A549 (cell line): ENCODE measurements at regions not wholly inside any gene's neighbourhood (a gene's known extent, or its start where the extent isn't known, plus 50 kb on each side); places are given as distances from the start of the nearest gene placed in this dataset.

ENCODE experiments used
- CEBPB ChIP-seq, 2 experiments: fragments of >200 bp in 1 of 2; sonication (Bioruptor Twin) in 1 of 2; formaldehyde crosslinking in 1 of 2; IDR thresholded peaks; 2 replicates each; pipeline ENCODE4 v1.6.1; 2012 to 2016
- EP300 ChIP-seq, 2 experiments: fragments of >200 bp; sonication (Bioruptor Twin); formaldehyde crosslinking; IDR thresholded peaks; 2 replicates in 1 of 2; 3 replicates in 1 of 2; pipeline ENCODE4 v1.6.1; 2016 to 2017
- KDM5A ChIP-seq: fragments of 200-600 bp; sonication (generic); IDR thresholded peaks from 2 replicates; pipeline ENCODE4 v1.6.1; 2016; ENCODE audit warnings: antibody characterized with exemption, mild to moderate bottlenecking
- MAZ ChIP-seq: fragments of 150-350 bp; IDR thresholded peaks from 2 replicates; pipeline ENCODE4 v1.6.1; 2014; ENCODE audit warnings: antibody characterized with exemption, low read depth, low read length, borderline replicate concordance
- POLR2A ChIP-seq: IDR thresholded peaks from 2 replicates; pipeline ENCODE4 v1.6.1; 2012; ENCODE audit warnings: mild to moderate bottlenecking, low read length
- RAD21 ChIP-seq, 2 experiments: fragments of >200 bp in 1 of 2; sonication (Bioruptor Twin) in 1 of 2; formaldehyde crosslinking in 1 of 2; IDR thresholded peaks in 1 of 2; conservative IDR thresholded peaks in 1 of 2; 2 replicates in 1 of 2; 3 replicates in 1 of 2; pipeline ENCODE4 v1.6.1; 2012 to 2018; ENCODE audit warnings: inconsistent platforms in 1 of 2
- TF ChIP-seq, protein P1 (sequence below): IDR thresholded peaks from 2 replicates; pipeline ENCODE4 v1.6.1; 2012
- TF ChIP-seq, protein P2 (sequence below): fragments of 200-600 bp; sonication (generic); IDR thresholded peaks from 2 replicates; pipeline ENCODE4 v1.6.1; 2016; ENCODE audit warnings: antibody characterized with exemption, mild to moderate bottlenecking, moderate library complexity
- TF ChIP-seq, protein P3 (sequence below): fragments of >200 bp; sonication (Bioruptor Twin); formaldehyde crosslinking; IDR thresholded peaks from 3 replicates; pipeline ENCODE4 v1.5.1; 2016
- TF ChIP-seq, protein P4 (sequence below): fragments of 450-650 bp; IDR thresholded peaks from 2 replicates; pipeline ENCODE4 v1.6.1; 2014; ENCODE audit warnings: antibody characterized with exemption
- TF ChIP-seq, protein P5 (sequence below): IDR thresholded peaks from 2 replicates; pipeline ENCODE4 v1.6.1; 2012

DNA sequence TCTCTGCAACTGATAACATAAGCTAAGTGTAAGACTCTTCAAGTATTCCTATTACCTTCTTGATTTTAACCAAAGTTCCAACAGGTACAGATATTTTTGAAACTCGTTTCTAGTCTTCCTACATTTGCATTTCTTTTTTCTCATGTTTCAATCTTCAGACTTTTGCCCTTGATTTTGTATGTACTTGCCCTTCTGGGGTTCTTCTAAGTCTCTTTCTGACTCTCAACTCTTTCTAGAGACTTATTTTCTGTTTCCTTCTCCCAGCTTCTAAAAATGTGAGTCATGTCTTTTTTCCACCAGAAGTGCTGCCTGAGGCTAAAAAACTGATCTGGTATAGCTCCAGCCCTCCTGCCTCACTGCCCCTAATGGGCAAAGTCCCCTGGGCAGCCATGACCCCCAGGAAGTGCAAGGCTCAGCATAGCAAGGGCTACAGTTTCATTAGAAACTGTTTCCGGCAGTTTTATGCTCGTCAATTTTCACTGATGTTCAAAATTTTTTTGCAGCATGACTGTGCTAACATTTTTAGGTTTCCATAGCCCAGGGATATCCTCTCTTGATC is 265.9 kb downstream of the SEC16B start:
- no peak for TF ChIP-seq POLR2A
- TF ChIP-seq, protein P1, sequence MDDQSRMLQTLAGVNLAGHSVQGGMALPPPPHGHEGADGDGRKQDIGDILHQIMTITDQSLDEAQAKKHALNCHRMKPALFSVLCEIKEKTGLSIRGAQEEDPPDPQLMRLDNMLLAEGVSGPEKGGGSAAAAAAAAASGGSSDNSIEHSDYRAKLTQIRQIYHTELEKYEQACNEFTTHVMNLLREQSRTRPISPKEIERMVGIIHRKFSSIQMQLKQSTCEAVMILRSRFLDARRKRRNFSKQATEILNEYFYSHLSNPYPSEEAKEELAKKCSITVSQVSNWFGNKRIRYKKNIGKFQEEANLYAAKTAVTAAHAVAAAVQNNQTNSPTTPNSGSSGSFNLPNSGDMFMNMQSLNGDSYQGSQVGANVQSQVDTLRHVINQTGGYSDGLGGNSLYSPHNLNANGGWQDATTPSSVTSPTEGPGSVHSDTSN: no peak
- TF ChIP-seq, protein P2, sequence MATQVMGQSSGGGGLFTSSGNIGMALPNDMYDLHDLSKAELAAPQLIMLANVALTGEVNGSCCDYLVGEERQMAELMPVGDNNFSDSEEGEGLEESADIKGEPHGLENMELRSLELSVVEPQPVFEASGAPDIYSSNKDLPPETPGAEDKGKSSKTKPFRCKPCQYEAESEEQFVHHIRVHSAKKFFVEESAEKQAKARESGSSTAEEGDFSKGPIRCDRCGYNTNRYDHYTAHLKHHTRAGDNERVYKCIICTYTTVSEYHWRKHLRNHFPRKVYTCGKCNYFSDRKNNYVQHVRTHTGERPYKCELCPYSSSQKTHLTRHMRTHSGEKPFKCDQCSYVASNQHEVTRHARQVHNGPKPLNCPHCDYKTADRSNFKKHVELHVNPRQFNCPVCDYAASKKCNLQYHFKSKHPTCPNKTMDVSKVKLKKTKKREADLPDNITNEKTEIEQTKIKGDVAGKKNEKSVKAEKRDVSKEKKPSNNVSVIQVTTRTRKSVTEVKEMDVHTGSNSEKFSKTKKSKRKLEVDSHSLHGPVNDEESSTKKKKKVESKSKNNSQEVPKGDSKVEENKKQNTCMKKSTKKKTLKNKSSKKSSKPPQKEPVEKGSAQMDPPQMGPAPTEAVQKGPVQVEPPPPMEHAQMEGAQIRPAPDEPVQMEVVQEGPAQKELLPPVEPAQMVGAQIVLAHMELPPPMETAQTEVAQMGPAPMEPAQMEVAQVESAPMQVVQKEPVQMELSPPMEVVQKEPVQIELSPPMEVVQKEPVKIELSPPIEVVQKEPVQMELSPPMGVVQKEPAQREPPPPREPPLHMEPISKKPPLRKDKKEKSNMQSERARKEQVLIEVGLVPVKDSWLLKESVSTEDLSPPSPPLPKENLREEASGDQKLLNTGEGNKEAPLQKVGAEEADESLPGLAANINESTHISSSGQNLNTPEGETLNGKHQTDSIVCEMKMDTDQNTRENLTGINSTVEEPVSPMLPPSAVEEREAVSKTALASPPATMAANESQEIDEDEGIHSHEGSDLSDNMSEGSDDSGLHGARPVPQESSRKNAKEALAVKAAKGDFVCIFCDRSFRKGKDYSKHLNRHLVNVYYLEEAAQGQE: no peak
- TF ChIP-seq EP300 (IDR thresholded peaks at IDR 0.05): no peak
- TF ChIP-seq, protein P3, sequence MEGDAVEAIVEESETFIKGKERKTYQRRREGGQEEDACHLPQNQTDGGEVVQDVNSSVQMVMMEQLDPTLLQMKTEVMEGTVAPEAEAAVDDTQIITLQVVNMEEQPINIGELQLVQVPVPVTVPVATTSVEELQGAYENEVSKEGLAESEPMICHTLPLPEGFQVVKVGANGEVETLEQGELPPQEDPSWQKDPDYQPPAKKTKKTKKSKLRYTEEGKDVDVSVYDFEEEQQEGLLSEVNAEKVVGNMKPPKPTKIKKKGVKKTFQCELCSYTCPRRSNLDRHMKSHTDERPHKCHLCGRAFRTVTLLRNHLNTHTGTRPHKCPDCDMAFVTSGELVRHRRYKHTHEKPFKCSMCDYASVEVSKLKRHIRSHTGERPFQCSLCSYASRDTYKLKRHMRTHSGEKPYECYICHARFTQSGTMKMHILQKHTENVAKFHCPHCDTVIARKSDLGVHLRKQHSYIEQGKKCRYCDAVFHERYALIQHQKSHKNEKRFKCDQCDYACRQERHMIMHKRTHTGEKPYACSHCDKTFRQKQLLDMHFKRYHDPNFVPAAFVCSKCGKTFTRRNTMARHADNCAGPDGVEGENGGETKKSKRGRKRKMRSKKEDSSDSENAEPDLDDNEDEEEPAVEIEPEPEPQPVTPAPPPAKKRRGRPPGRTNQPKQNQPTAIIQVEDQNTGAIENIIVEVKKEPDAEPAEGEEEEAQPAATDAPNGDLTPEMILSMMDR: no peak
- no peak for TF ChIP-seq RAD21 (conservative IDR thresholded peaks at IDR 0.05 in 1 of 2, IDR thresholded peaks at IDR 0.05 in 1 of 2)
- no peak for TF ChIP-seq KDM5A
- no peak for TF ChIP-seq CEBPB (IDR thresholded peaks at IDR 0.05)
- TF ChIP-seq MAZ: no peak
- TF ChIP-seq, protein P4, sequence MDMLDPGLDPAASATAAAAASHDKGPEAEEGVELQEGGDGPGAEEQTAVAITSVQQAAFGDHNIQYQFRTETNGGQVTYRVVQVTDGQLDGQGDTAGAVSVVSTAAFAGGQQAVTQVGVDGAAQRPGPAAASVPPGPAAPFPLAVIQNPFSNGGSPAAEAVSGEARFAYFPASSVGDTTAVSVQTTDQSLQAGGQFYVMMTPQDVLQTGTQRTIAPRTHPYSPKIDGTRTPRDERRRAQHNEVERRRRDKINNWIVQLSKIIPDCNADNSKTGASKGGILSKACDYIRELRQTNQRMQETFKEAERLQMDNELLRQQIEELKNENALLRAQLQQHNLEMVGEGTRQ: no peak
- TF ChIP-seq, protein P5, sequence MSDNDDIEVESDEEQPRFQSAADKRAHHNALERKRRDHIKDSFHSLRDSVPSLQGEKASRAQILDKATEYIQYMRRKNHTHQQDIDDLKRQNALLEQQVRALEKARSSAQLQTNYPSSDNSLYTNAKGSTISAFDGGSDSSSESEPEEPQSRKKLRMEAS: no peak
